Erythroblast (primary cell): ENCODE measurements at regions not wholly inside any gene's neighbourhood (a gene's known extent, or its start where the extent isn't known, plus 50 kb on each side); places are given as distances from the start of the nearest gene placed in this dataset.
"Not testable (repeated sequence)": the region's sequence is repeated elsewhere in the genome, so short reads cannot be mapped to it uniquely, and the experiment has no call there.

ENCODE experiments used
- DNase-seq, 2 experiments: peaks; one replicate each; lab custom pipeline; 2025; lab: John Stamatoyannopoulos, UW
- GATA1 ChIP-seq: IDR thresholded peaks from 2 replicates; pipeline ENCODE4 v1.6.1; 2011; ENCODE audit warnings: low read depth, mild to moderate bottlenecking, control low read depth, low read length, moderate library complexity
- POLR2A ChIP-seq: IDR thresholded peaks from 2 replicates; pipeline ENCODE4 v1.6.1; 2011; ENCODE audit warnings: mild to moderate bottlenecking, low read length

GRCh38 chr12:112645586-112645985 lies 146.0 kb upstream of the RPH3A start:
- DNase-seq = no peak
- no peak for TF ChIP-seq POLR2A
- no peak for TF ChIP-seq GATA1

DNA sequence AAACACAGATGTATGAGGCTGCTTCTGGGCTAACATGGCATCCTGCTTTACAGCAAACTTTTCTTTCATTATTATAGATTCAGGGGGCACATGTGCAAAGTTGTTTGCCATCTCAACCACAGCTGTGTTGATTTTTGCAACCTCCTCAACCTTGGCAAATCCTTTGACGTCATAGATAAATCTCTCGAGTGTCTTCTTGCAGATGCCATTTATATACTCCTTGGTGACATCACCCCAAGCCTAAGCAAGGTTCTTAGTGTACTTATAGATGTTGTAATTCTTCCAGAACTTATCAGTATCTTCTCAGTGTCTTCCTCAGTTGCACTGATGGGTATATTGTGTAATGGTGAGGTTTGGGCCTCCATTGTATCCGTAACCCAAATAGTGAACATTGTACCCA lies 135.4 kb upstream of the RPH3A start:
- DNase-seq = no peak
- no peak for TF ChIP-seq POLR2A
- TF ChIP-seq GATA1 = no peak

- DNase-seq = peak; percentile 12 to 22
- no peak for TF ChIP-seq POLR2A
- TF ChIP-seq GATA1 = no peak
Observed at GRCh38 chr12:112664569-112664968, 127.0 kb upstream of the RPH3A start.

GRCh38 chr12:112665958-112666357 lies 125.6 kb upstream of the RPH3A start:
- no peak for DNase-seq
- TF ChIP-seq GATA1 (no peak), POLR2A (no peak)

GRCh38 chr12:112671564-112671963 lies 120.0 kb upstream of the RPH3A start:
- TF ChIP-seq POLR2A (no peak), GATA1 (no peak)
- no peak for DNase-seq

- DNase-seq = no peak
- no peak for TF ChIP-seq POLR2A
- no peak for TF ChIP-seq GATA1
Observed at GRCh38 chr12:112674539-112674938, 117.0 kb upstream of the RPH3A start.

DNA sequence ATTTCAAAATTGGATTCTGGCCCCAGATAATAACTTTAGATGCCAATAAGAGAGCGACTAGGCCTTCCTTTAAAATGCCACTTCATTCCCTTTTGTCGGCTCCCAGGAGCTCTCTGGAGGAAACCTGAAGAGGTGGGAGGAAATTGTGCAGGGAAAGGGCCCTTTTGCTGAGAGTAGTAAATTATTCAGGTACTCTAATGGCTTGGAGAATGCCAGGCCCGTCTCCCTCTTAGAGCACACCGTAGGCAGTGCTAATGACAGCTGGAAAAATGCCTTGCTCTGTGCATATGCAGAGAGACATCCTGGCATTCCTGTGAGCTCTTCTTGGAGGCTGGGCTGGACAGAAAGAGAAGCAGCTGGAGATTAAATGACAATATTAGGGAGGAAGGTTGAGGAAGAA lies 115.0 kb upstream of the RPH3A start:
- TF ChIP-seq GATA1 = no peak
- no peak for TF ChIP-seq POLR2A
- no peak for DNase-seq

GRCh38 chr12:112677050-112677765 lies 114.3 kb upstream of the RPH3A start:
- DNase-seq = no peak
- TF ChIP-seq POLR2A (no peak), GATA1 (no peak)

- DNase-seq = no peak
- no peak for TF ChIP-seq GATA1
- no peak for TF ChIP-seq POLR2A
Observed at GRCh38 chr12:112680993-112681392, 110.6 kb upstream of the RPH3A start.

- TF ChIP-seq GATA1 (no peak), POLR2A (no peak)
Observed at GRCh38 chr12:112682586-112682985, 109.0 kb upstream of the RPH3A start.

GRCh38 chr12:112684742-112685141 lies 106.8 kb upstream of the RPH3A start:
- TF ChIP-seq POLR2A (no peak), GATA1 (no peak)
- DNase-seq = peak in 1 of 2 experiments; percentile 14

More at GRCh38 chr12:112682586-112682985, 109.0 kb upstream of the RPH3A start:
- no peak for DNase-seq

GRCh38 chr12:112685321-112685720 lies 106.2 kb upstream of the RPH3A start:
- no peak for TF ChIP-seq GATA1
- TF ChIP-seq POLR2A = no peak

DNA sequence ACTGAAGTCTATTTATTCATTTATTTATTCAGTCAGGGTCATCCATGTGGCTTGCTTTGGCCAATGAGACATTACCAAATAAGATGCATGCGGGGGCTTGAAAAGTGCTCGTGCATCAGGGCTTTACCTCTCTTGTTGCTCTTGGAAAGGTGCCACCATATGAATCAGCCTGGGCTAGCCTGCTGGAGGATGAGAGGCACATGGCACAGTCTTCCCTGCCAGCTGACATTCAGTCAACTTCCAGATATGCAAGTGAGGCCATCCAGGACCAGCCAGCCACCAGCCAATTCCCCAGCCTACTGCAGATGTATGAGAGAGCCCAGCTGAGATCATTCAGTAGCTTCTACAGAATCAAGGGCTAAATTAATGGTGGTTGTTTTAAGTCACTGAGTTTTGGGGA lies 105.2 kb upstream of the RPH3A start:
- TF ChIP-seq POLR2A (no peak), GATA1 (no peak)
- no peak for DNase-seq

More at GRCh38 chr12:112685321-112685720, 106.2 kb upstream of the RPH3A start:
- DNase-seq = no peak

DNA sequence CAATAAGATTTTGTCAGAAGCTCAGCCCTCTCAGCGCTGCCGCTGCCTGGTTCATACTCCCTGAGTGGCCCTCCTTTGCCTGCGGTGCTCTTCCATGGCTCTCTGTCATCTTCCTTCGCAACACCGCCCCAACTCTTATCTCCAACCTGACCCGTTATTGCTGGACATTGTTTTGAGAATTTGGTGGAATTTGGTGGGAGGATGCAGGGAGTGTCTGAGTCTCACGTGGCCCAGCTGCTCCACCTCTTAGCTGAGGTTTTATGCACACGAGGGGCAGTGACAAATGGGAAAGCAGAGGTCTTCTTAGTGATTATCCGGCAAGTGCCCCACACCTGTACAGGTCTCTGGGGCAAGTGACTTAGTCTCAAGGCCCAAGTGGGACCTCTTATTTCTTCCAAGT lies 97.5 kb upstream of the RPH3A start:
- TF ChIP-seq GATA1 = no peak
- no peak for TF ChIP-seq POLR2A
- no peak for DNase-seq

GRCh38 chr12:112697441-112697840 lies 94.1 kb upstream of the RPH3A start:
- not testable (repeated sequence) for DNase-seq
